HepG2 (cell line): ENCODE measurements at regions not wholly inside any gene's neighbourhood (a gene's known extent, or its start where the extent isn't known, plus 50 kb on each side); places are given as distances from the start of the nearest gene placed in this dataset.

Experiments used
- ETV6 ChIP-seq: sonication (generic); formaldehyde crosslinking; conservative IDR thresholded peaks from 2 replicates; pipeline ENCODE4 v1.4.0; 2020; ENCODE audit warnings: missing genetic modification reagents
- GATAD2A ChIP-seq: IDR thresholded peaks from 2 replicates; pipeline ENCODE4 v1.6.1; 2016
- KAT8 ChIP-seq: IDR thresholded peaks from 2 replicates; pipeline ENCODE4 v1.6.1; 2016; ENCODE audit warnings: missing genetic modification reagents, missing compliant biosample characterization
- SRF ChIP-seq: IDR thresholded peaks from 2 replicates; pipeline ENCODE4 v1.6.1; 2011; ENCODE audit warnings: mild to moderate bottlenecking, low read depth, low read length, moderate library complexity
- TF ChIP-seq, protein P1 (sequence below): sonication (generic); formaldehyde crosslinking; IDR thresholded peaks from 2 replicates; pipeline ENCODE4 v1.4.0; 2020; ENCODE audit warnings: missing genetic modification reagents
- TF ChIP-seq, protein P2 (sequence below), 2 experiments: sonication (generic) in 1 of 2; formaldehyde crosslinking in 1 of 2; IDR thresholded peaks; 2 replicates each; pipeline versions ENCODE4 v1.5.1 to v1.6.1; 2011 to 2020; ENCODE audit warnings: borderline replicate concordance in 1 of 2, low read depth in 1 of 2, low read length in 1 of 2, mild to moderate bottlenecking in 1 of 2, missing genetic modification reagents in 1 of 2, moderate library complexity in 1 of 2
- TF ChIP-seq, protein P3 (sequence below): sonication (generic); formaldehyde crosslinking; IDR thresholded peaks from 2 replicates; pipeline ENCODE4 v1.4.0; 2020; ENCODE audit warnings: missing genetic modification reagents

DNA sequence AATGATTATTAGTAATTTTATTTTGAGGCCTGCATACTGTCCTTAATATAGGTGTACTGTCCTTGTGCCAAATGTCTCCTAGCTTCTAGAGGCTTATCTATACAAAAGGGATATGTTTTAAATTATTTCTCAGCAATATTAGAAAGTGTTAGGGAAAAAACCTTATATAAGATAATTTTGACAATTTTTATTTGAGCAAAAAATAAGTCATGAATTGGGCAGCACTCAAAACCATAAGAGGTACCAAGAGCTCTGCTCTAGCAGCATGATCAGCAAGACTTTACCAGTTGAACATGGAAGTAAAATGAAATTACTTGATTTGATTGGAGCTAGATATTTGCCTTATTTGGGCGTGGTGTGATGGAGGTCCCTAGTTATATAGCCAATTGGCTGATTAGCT is 157.1 kb downstream of the PTBP2 start:
- no peak for TF ChIP-seq ETV6
- TF ChIP-seq, protein P1, sequence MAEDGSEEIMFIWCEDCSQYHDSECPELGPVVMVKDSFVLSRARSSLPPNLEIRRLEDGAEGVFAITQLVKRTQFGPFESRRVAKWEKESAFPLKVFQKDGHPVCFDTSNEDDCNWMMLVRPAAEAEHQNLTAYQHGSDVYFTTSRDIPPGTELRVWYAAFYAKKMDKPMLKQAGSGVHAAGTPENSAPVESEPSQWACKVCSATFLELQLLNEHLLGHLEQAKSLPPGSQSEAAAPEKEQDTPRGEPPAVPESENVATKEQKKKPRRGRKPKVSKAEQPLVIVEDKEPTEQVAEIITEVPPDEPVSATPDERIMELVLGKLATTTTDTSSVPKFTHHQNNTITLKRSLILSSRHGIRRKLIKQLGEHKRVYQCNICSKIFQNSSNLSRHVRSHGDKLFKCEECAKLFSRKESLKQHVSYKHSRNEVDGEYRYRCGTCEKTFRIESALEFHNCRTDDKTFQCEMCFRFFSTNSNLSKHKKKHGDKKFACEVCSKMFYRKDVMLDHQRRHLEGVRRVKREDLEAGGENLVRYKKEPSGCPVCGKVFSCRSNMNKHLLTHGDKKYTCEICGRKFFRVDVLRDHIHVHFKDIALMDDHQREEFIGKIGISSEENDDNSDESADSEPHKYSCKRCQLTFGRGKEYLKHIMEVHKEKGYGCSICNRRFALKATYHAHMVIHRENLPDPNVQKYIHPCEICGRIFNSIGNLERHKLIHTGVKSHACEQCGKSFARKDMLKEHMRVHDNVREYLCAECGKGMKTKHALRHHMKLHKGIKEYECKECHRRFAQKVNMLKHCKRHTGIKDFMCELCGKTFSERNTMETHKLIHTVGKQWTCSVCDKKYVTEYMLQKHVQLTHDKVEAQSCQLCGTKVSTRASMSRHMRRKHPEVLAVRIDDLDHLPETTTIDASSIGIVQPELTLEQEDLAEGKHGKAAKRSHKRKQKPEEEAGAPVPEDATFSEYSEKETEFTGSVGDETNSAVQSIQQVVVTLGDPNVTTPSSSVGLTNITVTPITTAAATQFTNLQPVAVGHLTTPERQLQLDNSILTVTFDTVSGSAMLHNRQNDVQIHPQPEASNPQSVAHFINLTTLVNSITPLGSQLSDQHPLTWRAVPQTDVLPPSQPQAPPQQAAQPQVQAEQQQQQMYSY (CRISPR knock-in tag), result no peak
- TF ChIP-seq KAT8, result no peak
- no peak for TF ChIP-seq GATAD2A (CRISPR knock-in tag)
- no peak for TF ChIP-seq SRF
- TF ChIP-seq, protein P2, sequence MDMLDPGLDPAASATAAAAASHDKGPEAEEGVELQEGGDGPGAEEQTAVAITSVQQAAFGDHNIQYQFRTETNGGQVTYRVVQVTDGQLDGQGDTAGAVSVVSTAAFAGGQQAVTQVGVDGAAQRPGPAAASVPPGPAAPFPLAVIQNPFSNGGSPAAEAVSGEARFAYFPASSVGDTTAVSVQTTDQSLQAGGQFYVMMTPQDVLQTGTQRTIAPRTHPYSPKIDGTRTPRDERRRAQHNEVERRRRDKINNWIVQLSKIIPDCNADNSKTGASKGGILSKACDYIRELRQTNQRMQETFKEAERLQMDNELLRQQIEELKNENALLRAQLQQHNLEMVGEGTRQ (IDR thresholded peaks at IDR 0.05; ENCODE audit: low read depth, low read length), result no peak
- TF ChIP-seq, protein P2 (CRISPR knock-in tag; IDR thresholded peaks at IDR 0.05; ENCODE audit: borderline replicate concordance), result no peak
- TF ChIP-seq, protein P3, sequence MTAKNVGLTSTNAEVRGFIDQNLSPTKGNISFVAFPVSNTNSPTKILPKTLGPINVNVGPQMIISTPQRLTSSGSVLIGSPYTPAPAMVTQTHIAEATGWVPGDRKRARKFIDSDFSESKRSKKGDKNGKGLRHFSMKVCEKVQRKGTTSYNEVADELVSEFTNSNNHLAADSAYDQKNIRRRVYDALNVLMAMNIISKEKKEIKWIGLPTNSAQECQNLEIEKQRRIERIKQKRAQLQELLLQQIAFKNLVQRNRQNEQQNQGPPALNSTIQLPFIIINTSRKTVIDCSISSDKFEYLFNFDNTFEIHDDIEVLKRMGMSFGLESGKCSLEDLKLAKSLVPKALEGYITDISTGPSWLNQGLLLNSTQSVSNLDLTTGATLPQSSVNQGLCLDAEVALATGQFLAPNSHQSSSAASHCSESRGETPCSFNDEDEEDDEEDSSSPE (CRISPR knock-in tag), result no peak
